PC-9 (cell line): ENCODE measurements at regions not wholly inside any gene's neighbourhood (a gene's known extent, or its start where the extent isn't known, plus 50 kb on each side); places are given as distances from the start of the nearest gene placed in this dataset.

ENCODE experiments used
- CTCF ChIP-seq: fragments of 200-600 bp; sonication (generic); conservative IDR thresholded peaks from 2 replicates; pipeline ENCODE4 v1.6.1; 2017; ENCODE audit warnings: mixed run types, antibody characterized with exemption, mild to moderate bottlenecking, moderate library complexity
- EZH2 ChIP-seq: fragments of 200-600 bp; sonication (generic); IDR thresholded peaks from 2 replicates; pipeline ENCODE4 v1.8.0; 2017; ENCODE audit warnings: antibody characterized with exemption, low read depth

- TF ChIP-seq CTCF, result no peak
- no peak for TF ChIP-seq EZH2
Observed at GRCh38 chr16:54594601-54595391, 308.2 kb upstream of the IRX3 start.
